ENCODE measurements at regions not wholly inside any gene's neighbourhood (a gene's known extent, or its start where the extent isn't known, plus 50 kb on each side); places are given as distances from the start of the nearest gene placed in this dataset.

DNA sequence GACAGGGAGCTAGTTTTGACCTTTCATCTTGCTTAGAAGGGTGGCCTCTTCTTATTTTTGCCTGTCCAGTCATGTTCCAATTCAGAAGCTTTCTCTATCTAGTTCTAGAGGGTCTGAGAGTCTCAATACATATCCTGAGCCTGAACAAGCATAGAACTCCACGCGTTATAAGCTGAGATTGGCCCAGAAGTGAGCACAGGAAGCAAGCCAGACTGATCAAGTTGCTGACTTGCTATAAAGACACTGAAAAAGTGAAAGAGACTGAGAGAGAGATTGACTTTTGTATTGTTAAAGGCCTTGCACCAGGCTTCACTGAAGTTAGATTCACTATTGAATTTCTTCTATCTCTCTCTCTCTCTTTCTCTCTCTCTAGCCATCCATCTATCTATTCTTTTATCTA is 142.7 kb upstream of the DOCK10 start:
- ATAC-seq, result no peak
- DNase-seq (ENCODE audit: low spot score in 2 of 2), result no peak

GRCh38 chr2:225182126-225182525 is 139.9 kb upstream of the DOCK10 start:
- no peak for DNase-seq (ENCODE audit: low spot score in 2 of 2)
- Mint-ChIP-seq H3K27ac (no peak overlapping the region), H3K9me3 (no peaks in the 10 kb centered on the region), H3K36me3 (no peaks in the 10 kb centered on the region)
- ATAC-seq, result no peak

More for the DNA sequence above, 142.7 kb upstream of the DOCK10 start:
- no peaks in the 10 kb centered on the region for H3K36me3 Mint-ChIP-seq
- H3K9me3 Mint-ChIP-seq, result no peaks in the 10 kb centered on the region
- H3K27ac Mint-ChIP-seq, result no peak overlapping the region

DNA sequence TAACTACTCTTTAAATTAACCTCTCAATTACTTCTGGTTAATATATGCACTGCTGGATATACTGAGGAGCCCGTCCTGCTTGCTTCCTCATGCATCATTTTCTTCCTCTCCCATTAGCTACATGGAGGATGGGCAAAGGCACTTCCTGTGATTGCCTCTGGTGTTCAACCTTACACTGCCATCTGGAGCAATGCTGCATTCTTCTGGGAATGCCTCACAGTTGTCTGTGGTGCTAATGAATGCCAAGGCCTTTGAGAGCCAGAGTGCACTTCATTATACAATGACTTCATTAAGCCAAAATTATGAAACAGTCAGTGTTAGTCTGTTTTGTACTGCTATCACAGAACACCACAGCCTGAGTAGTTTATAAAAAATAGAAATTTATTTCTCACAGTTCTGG is 134.8 kb upstream of the DOCK10 start:
- H3K36me3 Mint-ChIP-seq, result no peaks in the 10 kb centered on the region

GRCh38 chr2:225173909-225174308 is 131.6 kb upstream of the DOCK10 start:
- DNase-seq (ENCODE audit: low spot score in 2 of 2), result no peak
- H3K36me3 Mint-ChIP-seq, result no peaks in the 10 kb centered on the region
- no peaks in the 10 kb centered on the region for H3K9me3 Mint-ChIP-seq
- no peak for ATAC-seq
- H3K27ac Mint-ChIP-seq, result no peak overlapping the region

More for the DNA sequence above, 134.8 kb upstream of the DOCK10 start:
- no peaks in the 10 kb centered on the region for H3K9me3 Mint-ChIP-seq
- no peak for ATAC-seq
- no peak for DNase-seq (ENCODE audit: low spot score in 2 of 2)
- H3K27ac Mint-ChIP-seq, result no peak overlapping the region

DNA sequence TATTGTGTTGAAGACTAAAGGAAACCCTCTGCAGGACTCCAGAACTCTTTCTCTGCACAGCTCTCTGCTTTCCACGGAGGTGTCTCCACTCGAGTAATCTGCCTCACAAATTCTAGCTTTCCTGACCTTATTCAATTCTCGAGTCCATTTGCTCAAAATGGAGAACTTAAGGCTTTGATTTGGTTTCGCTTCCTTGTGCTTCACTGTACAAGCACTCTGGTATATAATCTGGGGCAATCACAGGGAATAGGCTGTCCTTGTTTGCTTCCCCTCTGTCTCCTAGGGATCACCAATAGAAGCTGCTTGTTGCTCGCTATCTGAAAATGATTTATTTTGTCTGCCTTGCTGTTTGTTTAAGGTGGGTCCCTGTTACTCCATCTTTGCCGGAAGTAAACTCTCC is 129.1 kb upstream of the DOCK10 start:
- Mint-ChIP-seq H3K36me3 (no peaks in the 10 kb centered on the region), H3K27ac (no peak overlapping the region), H3K9me3 (no peaks in the 10 kb centered on the region)
- ATAC-seq, result no peak
- DNase-seq (ENCODE audit: low spot score in 2 of 2), result no peak

DNA sequence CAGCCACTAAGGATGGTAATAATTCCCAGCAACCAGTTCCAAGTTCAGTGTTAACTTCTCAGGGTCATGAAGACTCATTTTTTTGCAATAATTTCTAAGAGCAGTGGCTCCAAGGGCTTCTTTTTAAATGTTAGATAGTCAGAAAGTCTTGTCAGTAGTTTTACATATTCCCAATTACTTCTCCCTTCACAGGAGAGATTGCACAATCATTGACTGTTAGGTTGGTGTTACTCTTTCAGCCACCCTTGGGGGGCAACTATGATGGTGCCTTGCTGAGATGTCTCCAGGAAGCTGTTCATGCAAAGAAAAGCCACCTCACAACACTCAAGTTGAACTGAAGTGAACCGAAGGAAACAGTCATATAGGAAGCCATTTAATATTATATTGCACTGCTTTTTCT is 127.9 kb upstream of the DOCK10 start:
- no peak overlapping the region for H3K27ac Mint-ChIP-seq
- DNase-seq (ENCODE audit: low spot score in 2 of 2) (no peak), ATAC-seq (no peak)
- no peaks in the 10 kb centered on the region for H3K36me3 Mint-ChIP-seq
- no peaks in the 10 kb centered on the region for H3K9me3 Mint-ChIP-seq

DNA sequence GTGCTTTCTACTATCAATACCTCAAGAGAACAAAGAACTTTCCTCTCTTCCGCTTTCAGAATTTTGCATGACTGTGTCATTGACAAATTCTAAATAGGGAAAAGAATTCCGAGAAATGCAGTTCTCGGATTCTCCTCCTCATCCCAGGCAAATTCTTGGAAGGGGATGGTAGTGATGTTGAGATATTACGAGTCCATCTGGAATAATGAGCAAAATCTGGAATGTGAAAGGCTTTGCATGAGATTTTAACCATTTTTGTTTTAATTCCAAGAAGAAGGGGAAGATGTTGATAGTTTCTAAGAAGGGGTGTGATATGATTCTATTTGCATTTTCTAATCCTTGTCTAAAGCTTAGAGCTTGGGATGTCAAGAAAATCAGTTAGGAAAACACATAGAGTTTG is 127.1 kb upstream of the DOCK10 start:
- no peak for ATAC-seq
- Mint-ChIP-seq H3K9me3 (no peaks in the 10 kb centered on the region), H3K27ac (no peak overlapping the region), H3K36me3 (no peaks in the 10 kb centered on the region)
- no peak for DNase-seq (ENCODE audit: low spot score in 2 of 2)

GRCh38 chr2:225165052-225165451 is 122.8 kb upstream of the DOCK10 start:
- ATAC-seq (no peak), DNase-seq (ENCODE audit: low spot score in 2 of 2) (no peak)
- Mint-ChIP-seq H3K9me3 (no peaks in the 10 kb centered on the region), H3K36me3 (no peaks in the 10 kb centered on the region), H3K27ac (no peak overlapping the region)

DNA sequence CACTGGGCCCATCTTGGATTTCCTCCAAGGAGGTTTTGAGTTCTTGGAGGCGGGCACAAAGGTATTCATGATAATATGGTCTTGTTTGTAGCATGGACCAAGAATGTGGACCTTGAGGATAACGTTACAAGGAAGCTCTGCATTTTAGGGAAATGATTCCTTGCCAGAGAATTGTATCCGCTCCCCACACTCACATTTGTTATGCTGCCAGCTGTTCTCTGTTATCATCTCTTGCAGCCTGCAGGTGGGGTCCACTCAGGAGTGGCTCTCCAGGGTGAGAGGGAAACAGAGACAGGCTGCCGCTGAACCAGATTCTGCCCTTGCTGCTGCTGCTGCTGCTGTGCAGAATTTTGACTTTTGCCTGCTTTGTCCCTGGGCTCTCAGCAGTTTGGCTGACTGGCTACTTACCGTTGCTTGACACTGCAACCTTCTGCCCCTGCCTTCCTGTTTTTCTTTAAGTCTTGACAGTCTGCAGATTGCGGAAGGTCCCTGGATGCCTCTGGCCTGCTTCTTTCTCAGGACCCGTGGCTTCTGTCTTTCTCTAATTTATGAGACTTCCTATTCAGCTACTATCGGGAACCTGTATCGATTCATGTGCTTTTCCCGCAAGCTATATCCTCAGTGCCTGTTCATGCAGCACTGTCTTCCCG is 122.3 kb upstream of the DOCK10 start:
- no peaks in the 10 kb centered on the region for H3K9me3 Mint-ChIP-seq
- H3K27ac Mint-ChIP-seq, result no peak overlapping the region
- H3K36me3 Mint-ChIP-seq, result no peaks in the 10 kb centered on the region
- no peak for DNase-seq (ENCODE audit: low spot score in 2 of 2)
- no peak for ATAC-seq

- Mint-ChIP-seq H3K27ac (no peak overlapping the region), H3K36me3 (no peaks in the 10 kb centered on the region)
- no peak for ATAC-seq
Observed at GRCh38 chr2:225158360-225158759, 116.1 kb upstream of the DOCK10 start.

GRCh38 chr2:225156853-225157451 is 114.7 kb upstream of the DOCK10 start:
- ATAC-seq, result no peak
- Mint-ChIP-seq H3K36me3 (no peaks in the 10 kb centered on the region), H3K27ac (no peak overlapping the region), H3K9me3 (peaks cover 0 to 4% of the 10 kb centered on the region in 2 donors)
- DNase-seq (ENCODE audit: low spot score in 2 of 2), result no peak

More at GRCh38 chr2:225158360-225158759, 116.1 kb upstream of the DOCK10 start:
- peaks cover 0 to 4% of the 10 kb centered on the region in 2 donors for H3K9me3 Mint-ChIP-seq
- no peak for DNase-seq (ENCODE audit: low spot score in 2 of 2)

DNA sequence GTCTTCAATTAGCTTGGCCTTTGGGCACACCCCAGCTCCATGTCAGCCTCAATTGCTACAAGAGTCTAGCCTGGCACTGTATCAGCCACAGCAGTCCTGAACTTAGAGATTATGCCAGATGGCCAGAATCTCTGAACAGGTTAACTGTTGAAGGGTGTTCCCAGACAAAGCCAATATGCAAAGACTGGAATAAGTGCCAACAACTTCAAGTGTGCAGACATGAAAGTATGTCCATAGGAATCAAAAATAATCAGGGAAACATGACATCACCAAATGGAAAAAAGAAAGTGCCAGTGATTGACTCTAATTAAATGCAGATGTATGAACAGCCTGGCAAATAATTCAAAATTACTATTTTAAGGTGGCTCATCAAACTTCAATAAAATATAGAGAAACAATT is 98.5 kb upstream of the DOCK10 start:
- ATAC-seq (no peak), DNase-seq (ENCODE audit: low spot score in 2 of 2) (no peak)
- peaks cover 0 to 18% of the 10 kb centered on the region in 2 donors for H3K9me3 Mint-ChIP-seq
- peaks cover 0 to 15% of the 10 kb centered on the region in 2 donors for H3K36me3 Mint-ChIP-seq
- H3K27ac Mint-ChIP-seq, result no peak overlapping the region

- ATAC-seq, result no peak
- DNase-seq (ENCODE audit: low spot score in 2 of 2), result no peak
- peak overlapping the region in 1 of 2 donors; percentile 7 for H3K27ac Mint-ChIP-seq
- H3K9me3 Mint-ChIP-seq, result peaks cover 0 to 11% of the 10 kb centered on the region in 2 donors
- H3K36me3 Mint-ChIP-seq, result peaks cover 0 to 15% of the 10 kb centered on the region in 2 donors
Observed at GRCh38 chr2:225137971-225138370, 95.7 kb upstream of the DOCK10 start.

GRCh38 chr2:225136552-225136951 is 94.3 kb upstream of the DOCK10 start:
- Mint-ChIP-seq H3K9me3 (peaks cover 0 to 11% of the 10 kb centered on the region in 2 donors), H3K27ac (no peak overlapping the region), H3K36me3 (peaks cover 0 to 10% of the 10 kb centered on the region in 2 donors)
- DNase-seq (ENCODE audit: low spot score in 2 of 2) (no peak), ATAC-seq (no peak)

DNA sequence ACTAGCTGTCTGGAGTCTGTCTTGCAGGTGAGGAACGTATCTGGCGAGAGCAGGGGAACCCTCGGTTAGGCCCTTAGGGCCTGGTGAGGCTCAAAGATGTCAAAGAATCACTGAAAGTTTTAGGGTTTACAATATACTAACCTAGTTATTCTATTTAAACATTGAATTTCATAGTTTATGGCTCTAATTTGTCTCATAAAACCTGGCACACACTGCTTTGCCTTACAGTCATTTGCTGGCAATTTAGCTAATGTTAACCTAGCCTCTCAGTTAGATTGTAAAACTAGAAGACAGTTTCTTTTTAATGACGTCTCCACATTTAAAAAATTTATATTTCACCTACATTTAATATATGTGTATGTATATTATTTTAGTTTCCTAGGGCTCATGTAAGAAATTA is 89.6 kb upstream of the DOCK10 start:
- ATAC-seq, result no peak
- peaks cover 7 to 12% of the 10 kb centered on the region in 2 donors for H3K36me3 Mint-ChIP-seq
- H3K27ac Mint-ChIP-seq, result no peak overlapping the region
- no peak for DNase-seq (ENCODE audit: low spot score in 2 of 2)
- peaks cover 0 to 7% of the 10 kb centered on the region in 2 donors for H3K9me3 Mint-ChIP-seq

DNA sequence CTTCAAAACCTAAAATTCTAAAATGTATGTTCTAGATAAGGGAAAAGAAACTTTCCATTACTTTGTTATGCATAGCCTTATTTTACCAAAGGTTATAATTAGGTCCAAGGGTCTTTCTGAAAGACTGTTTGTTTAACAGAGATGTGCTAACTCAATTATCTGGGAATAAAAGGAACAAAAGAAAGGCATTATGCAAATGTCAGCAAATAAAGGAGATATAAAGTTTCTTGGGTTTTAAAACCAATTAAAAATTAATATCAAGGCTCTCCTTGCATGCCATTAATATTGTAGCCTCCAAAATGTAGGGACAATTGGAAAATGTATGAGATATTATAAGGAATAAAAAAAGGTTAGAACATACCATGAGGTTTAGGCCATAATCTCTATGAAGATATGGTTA is 87.8 kb upstream of the DOCK10 start:
- ATAC-seq (no peak), DNase-seq (ENCODE audit: low spot score in 2 of 2) (no peak)
- H3K27ac Mint-ChIP-seq, result no peak overlapping the region
- peaks cover 0 to 7% of the 10 kb centered on the region in 2 donors for H3K9me3 Mint-ChIP-seq
- peaks cover 7 to 12% of the 10 kb centered on the region in 2 donors for H3K36me3 Mint-ChIP-seq

GRCh38 chr2:225124311-225125017 is 82.2 kb upstream of the DOCK10 start:
- Mint-ChIP-seq H3K27ac (no peak overlapping the region), H3K9me3 (peaks cover 0 to 7% of the 10 kb centered on the region in 2 donors), H3K36me3 (peaks cover 7 to 12% of the 10 kb centered on the region in 2 donors)
- DNase-seq (ENCODE audit: low spot score in 2 of 2) (no peak), ATAC-seq (no peak)
